ENCODE measurements at regions not wholly inside any gene's neighbourhood (a gene's known extent, or its start where the extent isn't known, plus 50 kb on each side); places are given as distances from the start of the nearest gene placed in this dataset.

DNA sequence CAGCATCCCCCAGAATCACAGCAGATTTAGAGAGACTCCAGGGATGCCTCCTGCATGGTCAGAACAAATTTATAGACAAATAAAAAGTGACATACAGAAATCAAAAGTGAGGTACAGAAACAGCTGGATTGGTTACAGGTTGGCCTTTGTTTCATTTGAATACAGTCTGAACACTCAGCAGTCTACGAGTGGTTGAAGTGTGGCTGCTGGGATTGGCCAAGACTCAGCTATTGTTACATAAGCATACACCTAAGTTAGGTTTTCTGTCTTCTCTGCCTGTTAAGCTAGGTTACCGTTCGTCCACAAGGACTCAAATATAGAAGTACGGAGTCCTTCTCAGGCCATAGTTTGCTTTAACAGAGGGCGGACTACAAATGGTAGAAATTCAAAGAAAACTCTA lies 262.4 kb upstream of the SLC14A2 start:
- TF ChIP-seq, protein P1, sequence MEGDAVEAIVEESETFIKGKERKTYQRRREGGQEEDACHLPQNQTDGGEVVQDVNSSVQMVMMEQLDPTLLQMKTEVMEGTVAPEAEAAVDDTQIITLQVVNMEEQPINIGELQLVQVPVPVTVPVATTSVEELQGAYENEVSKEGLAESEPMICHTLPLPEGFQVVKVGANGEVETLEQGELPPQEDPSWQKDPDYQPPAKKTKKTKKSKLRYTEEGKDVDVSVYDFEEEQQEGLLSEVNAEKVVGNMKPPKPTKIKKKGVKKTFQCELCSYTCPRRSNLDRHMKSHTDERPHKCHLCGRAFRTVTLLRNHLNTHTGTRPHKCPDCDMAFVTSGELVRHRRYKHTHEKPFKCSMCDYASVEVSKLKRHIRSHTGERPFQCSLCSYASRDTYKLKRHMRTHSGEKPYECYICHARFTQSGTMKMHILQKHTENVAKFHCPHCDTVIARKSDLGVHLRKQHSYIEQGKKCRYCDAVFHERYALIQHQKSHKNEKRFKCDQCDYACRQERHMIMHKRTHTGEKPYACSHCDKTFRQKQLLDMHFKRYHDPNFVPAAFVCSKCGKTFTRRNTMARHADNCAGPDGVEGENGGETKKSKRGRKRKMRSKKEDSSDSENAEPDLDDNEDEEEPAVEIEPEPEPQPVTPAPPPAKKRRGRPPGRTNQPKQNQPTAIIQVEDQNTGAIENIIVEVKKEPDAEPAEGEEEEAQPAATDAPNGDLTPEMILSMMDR (IDR thresholded peaks at IDR 0.05), result no peak
- TF ChIP-seq ZFX (IDR thresholded peaks at IDR 0.05; ENCODE audit: borderline replicate concordance), result no peak
- H3K27ac ChIP-seq, result no peak overlapping the region

DNA sequence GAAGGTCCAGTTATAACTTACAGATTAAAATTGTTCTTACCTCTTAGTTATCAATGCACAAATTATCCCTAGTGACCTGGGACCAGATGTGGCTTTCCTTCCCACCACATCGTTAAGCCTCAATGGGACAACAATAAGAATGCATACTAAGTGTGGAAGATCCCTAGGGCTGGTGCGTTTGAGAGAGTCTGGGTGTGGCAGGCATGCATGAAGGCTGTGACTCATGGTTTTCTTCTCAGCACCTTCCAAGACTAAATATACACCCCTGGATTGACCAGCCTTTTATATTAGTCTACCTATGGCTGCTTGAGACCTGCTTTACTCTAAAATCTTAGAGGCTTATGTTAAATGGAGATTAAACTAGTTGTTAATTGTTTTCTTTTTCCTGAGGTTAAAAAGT lies 261.7 kb upstream of the SLC14A2 start:
- TF ChIP-seq ZFX (IDR thresholded peaks at IDR 0.05; ENCODE audit: borderline replicate concordance), result no peak
- TF ChIP-seq, protein P1 (IDR thresholded peaks at IDR 0.05), result no peak
- H3K27ac ChIP-seq, result no peak overlapping the region

DNA sequence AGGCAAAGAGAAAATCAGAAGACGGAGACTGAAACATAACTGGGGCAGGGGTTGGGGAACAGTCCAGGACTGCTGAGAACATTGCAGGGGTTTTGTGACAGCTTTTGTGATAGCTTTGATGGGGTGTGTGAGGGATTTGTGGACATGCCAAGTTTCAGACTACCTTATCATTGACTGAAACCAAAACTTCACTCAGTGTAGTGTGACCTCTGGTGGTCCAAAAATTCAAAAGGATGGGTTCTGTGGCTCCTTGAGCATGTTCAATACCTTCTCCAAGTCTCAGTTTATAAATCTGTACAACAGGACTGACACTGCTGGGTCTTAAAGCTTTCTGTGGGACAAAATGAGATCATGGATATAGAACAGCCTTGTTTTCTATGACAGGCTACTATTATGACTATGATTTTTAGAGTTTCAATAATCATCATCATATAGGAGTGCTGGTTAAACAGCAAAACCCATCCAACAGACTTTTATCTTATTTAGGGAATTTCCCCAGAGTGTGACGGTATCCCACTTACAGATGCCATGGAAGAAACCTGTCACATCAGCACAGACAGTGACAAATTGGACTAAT lies 259.2 kb upstream of the SLC14A2 start:
- H3K27ac ChIP-seq, result no peak overlapping the region
- TF ChIP-seq, protein P1 (IDR thresholded peaks at IDR 0.05), result no peak
- no peak for TF ChIP-seq ZFX (IDR thresholded peaks at IDR 0.05; ENCODE audit: borderline replicate concordance)

DNA sequence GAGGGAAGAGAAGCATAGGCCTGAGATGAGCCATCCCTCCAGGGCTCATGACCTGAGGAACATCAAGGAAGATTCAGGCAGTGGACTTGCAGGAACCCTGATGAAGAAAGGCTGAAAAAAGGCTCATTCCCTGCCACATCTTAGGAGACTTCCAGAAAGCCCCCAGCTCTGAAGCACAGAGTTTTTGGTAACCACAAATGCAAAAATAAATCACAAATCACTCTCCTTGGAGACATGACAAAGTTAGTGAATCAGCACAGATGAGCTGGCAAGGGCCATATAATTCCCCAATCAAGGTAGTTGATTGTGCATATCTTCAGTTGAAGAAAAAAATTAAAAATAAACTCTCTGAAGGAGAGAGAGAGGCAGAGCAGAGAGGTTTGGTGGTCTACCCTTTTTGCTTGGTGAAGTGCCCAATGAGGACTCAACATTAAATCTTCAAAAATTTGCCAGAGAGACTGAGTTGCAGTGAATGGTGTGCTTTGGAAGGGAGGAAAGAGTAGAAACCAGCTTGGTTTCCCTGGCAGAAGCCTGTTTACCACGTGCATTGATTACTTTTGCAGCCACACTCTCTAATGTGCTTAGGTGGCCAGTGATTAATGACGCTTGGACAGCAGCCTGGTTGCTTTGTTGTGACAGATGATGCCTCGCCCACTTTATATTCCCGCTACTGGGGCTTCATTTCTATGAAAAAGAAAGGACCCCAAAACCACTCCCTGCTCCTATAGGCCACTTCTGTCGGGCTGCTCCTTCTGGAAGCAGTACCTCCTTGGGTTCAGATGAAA lies 257.4 kb upstream of the SLC14A2 start:
- H3K27ac ChIP-seq, result no peak overlapping the region
- no peak for TF ChIP-seq ZFX (IDR thresholded peaks at IDR 0.05; ENCODE audit: borderline replicate concordance)
- TF ChIP-seq, protein P1 (IDR thresholded peaks at IDR 0.05), result no peak

DNA sequence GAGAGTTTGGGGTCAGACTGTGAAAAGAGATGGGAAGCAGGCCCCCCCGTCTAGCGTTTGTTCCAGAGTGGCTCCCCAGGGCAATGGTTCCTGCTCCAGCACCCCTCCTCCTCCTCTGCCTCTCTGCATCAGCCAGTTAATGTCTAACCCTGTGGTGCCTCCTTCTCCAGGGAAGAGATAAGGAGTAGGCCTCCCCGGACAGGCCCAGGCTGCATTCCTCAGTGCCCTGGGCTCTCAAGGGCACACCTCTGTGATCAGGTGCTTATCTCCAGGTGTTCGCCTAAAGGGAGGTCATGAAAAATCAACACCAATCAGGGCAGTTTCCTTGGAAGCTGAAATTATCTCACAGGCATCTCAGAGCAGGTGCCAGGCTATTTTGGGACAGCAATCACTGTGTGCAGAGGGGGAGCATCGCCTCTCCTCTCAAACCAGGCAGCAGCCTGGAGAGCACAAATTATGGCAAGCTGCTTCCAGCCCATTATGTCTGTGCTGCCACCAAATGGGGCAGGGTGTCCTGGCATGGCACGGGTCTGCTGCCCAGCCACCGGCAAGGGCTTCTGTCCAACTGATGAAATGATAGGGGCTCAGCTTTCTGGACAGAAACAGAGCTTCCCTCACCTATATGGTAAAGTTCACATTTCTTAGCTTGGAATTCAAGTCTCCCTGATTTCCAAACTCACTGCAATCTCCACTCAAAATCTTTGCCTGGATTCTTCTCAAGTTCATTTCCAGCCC lies 255.8 kb upstream of the SLC14A2 start:
- TF ChIP-seq, protein P1 (IDR thresholded peaks at IDR 0.05), result no peak
- TF ChIP-seq ZFX (IDR thresholded peaks at IDR 0.05; ENCODE audit: borderline replicate concordance), result no peak
- H3K27ac ChIP-seq, result no peak overlapping the region

DNA sequence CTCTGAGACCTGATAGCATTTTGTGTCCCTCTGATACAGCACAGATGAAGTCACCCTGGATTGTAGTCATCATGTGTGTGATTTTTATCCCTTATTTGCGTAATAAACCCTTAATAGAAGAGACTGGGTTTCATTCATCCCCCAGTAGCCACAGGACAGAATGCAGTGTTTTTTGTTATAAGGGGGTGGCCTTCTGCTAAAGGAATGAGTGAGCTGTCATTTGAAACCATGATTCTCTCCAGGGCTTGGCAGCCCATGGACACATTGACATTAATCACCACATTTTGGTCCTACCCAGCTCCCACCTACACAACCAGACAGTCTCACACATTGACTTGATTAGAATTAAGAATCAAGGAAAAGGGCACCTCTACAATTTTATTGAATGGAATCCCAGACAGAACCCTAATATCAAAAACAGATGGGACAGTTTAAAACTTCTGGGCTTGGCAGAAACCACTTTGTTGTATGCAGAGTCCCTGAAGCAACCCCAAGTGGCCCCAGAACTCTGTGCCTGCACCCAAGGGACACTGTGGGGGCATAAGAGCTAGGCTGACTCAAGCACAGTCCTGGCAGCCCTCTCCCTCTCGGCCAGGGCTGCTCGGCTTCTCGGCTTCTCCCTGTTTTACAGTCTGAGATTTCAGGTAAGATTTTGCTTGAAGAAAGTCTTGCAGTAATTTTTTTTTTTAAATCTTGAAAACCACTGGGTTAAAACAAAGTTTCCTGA lies 254.0 kb upstream of the SLC14A2 start:
- H3K27ac ChIP-seq, result no peak overlapping the region
- TF ChIP-seq ZFX (IDR thresholded peaks at IDR 0.05; ENCODE audit: borderline replicate concordance), result no peak
- TF ChIP-seq, protein P1 (IDR thresholded peaks at IDR 0.05), result no peak

Data from 22Rv1 (cell line).